AG04449 (cell line): ENCODE measurements at regions not wholly inside any gene's neighbourhood (a gene's known extent, or its start where the extent isn't known, plus 50 kb on each side); places are given as distances from the start of the nearest gene placed in this dataset.

Experiments used
- CTCF ChIA-PET: fragments of 350-600 bp; formaldehyde crosslinking; extraction: SDS; loops from one replicate; lab custom pipeline; 2021; ENCODE audit warnings: antibody characterized with exemption; lab: Yijun Ruan, JAX
- POLR2A ChIA-PET: fragments of 400-600, 350-600 bp; formaldehyde crosslinking; extraction: SDS; loops from one replicate; lab custom pipeline; 2020; ENCODE audit warnings: antibody characterized with exemption, inconsistent platforms; lab: Yijun Ruan, JAX
- DNase-seq: peaks from one replicate; pipeline ENCODE4 v3.0.0-alpha.2; 2010; ENCODE audit warnings: low read depth, low spot score
- H3K4me3 ChIP-seq: 2 replicates; pipeline ENCODE4 v1.5.1; 2011; ENCODE audit warnings: low read depth, mild to moderate bottlenecking, control low read depth, low read length
- CTCF ChIP-seq: IDR thresholded peaks from one replicate; pipeline ENCODE4 v1.5.1; 2011; ENCODE audit warnings: mild to moderate bottlenecking, moderate library complexity, low read length, control low read depth, inconsistent platforms; ENCODE audit not compliant: insufficient read depth; ENCODE audit errors: missing control alignments

- H3K4me3 ChIP-seq: no peak overlapping the region
- DNase-seq: no peak
- TF ChIP-seq CTCF: no peak
- POLR2A ChIA-PET: no interaction called here
- CTCF ChIA-PET: no interaction called here
These were observed 250.6 kb upstream of the GADL1 start for GRCh38 chr3:31145062-31145461.

- CTCF ChIA-PET: no interaction called here
- POLR2A ChIA-PET: no interaction called here
- no peak overlapping the region for H3K4me3 ChIP-seq
- TF ChIP-seq CTCF: no peak
- no peak for DNase-seq
These were observed 253.1 kb upstream of the GADL1 start for GRCh38 chr3:31147550-31147949.

- DNase-seq: no peak
- CTCF ChIA-PET: no interaction called here
- H3K4me3 ChIP-seq: no peak overlapping the region
- POLR2A ChIA-PET: no interaction called here
- no peak for TF ChIP-seq CTCF
These were observed 262.7 kb upstream of the GADL1 start for GRCh38 chr3:31157047-31157694.

- CTCF ChIA-PET: no interaction called here
- H3K4me3 ChIP-seq: no peak overlapping the region
- POLR2A ChIA-PET: no interaction called here
- DNase-seq: peak; percentile 51
- TF ChIP-seq CTCF: no peak
These were observed 263.6 kb upstream of the GADL1 start for GRCh38 chr3:31157893-31158620.

- CTCF ChIA-PET: no interaction called here
- POLR2A ChIA-PET: interaction anchor here (0.7 kb wide), 1 partner anchor 648 kb away, joined by 3 read pairs; no protein-coding TSS in a partner anchor
- DNase-seq: no peak
- no peak overlapping the region for H3K4me3 ChIP-seq
- no peak for TF ChIP-seq CTCF
These were observed 265.0 kb upstream of the GADL1 start for GRCh38 chr3:31159331-31160039.

- CTCF ChIA-PET: no interaction called here
- DNase-seq: peak; percentile 26
- H3K4me3 ChIP-seq: no peak overlapping the region
- POLR2A ChIA-PET: no interaction called here
- no peak for TF ChIP-seq CTCF
These were observed 267.4 kb upstream of the GADL1 start for GRCh38 chr3:31161889-31162288.
